B cell (primary cell): ENCODE measurements at regions not wholly inside any gene's neighbourhood (a gene's known extent, or its start where the extent isn't known, plus 50 kb on each side); places are given as distances from the start of the nearest gene placed in this dataset.

Source experiments
- ATAC-seq: fragments of 200-7000 bp; cut with Tn5 transposase; one replicate; pipeline ENCODE4 v1.10.0; 2021; ENCODE audit warnings: low read depth, mild to moderate bottlenecking, moderate number of reproducible peaks, moderate library complexity
- CTCF ChIA-PET: fragments of 350-600 bp; sonication (Branson Sonifier 250); formaldehyde crosslinking; loops from one replicate; lab custom pipeline; 2021; ENCODE audit warnings: antibody characterized with exemption, inconsistent platforms; lab: Charles Lee
- POLR2A ChIA-PET: fragments of 350-600 bp; sonication (Branson Sonifier 250); formaldehyde crosslinking; loops from one replicate; lab custom pipeline; 2021; ENCODE audit warnings: antibody characterized with exemption; lab: Charles Lee
- DNase-seq: peaks from one replicate; pipeline ENCODE4 v3.0.0; 2013
- H2AFZ ChIP-seq: 2 replicates; pipeline ENCODE4 v1.6.1; 2012; ENCODE audit warnings: mild to moderate bottlenecking, low read depth, low read length; ENCODE audit not compliant: insufficient read depth, poor library complexity, severe bottlenecking
- H3K27ac ChIP-seq, 2 donors: 1 replicate in 1 of 2; 2 replicates in 1 of 2; pipeline ENCODE4 v1.5.1; 2012 to 2013; ENCODE audit warnings: low read length in 2 of 2, mild to moderate bottlenecking in 2 of 2, moderate library complexity in 1 of 2
- H3K27me3 ChIP-seq, 4 experiments: fragments of 200-600 bp in 1 of 4; sonication (generic) in 1 of 4; replicated peaks in 1 of 4; 1 replicate in 2 of 4; 2 replicates in 2 of 4; pipeline versions ENCODE4 v1.6.1 to v1.7.0; 2013 to 2016; ENCODE audit warnings: low read length in 3 of 4, mild to moderate bottlenecking in 2 of 4, mixed read lengths in 1 of 4, moderate library complexity in 1 of 4; ENCODE audit not compliant: insufficient read depth in 4 of 4, control insufficient read depth in 3 of 4; ENCODE audit errors: control extremely low read depth in 1 of 4
- H3K36me3 ChIP-seq, 2 experiments: replicated peaks in 1 of 2; 1 replicate in 1 of 2; 2 replicates in 1 of 2; pipeline versions ENCODE4 v1.6.1 to v1.7.1; 2013; ENCODE audit warnings: low read length in 1 of 2; ENCODE audit not compliant: insufficient read depth in 2 of 2, control insufficient read depth in 1 of 2; ENCODE audit errors: control extremely low read depth in 1 of 2, extremely low read depth in 1 of 2
- H3K4me1 ChIP-seq, 2 donors: fragments of 200-600 bp in 1 of 2; sonication (generic) in 1 of 2; 1 replicate in 1 of 2; 2 replicates in 1 of 2; pipeline versions ENCODE4 v1.5.1 to v1.6.1; 2013 to 2017; ENCODE audit warnings: low read length in 2 of 2; ENCODE audit not compliant: control insufficient read depth in 2 of 2, insufficient read depth in 2 of 2
- H3K4me2 ChIP-seq: replicated peaks from 2 replicates; pipeline ENCODE3; 2012; ENCODE audit warnings: mild to moderate bottlenecking, low read depth, low read length; ENCODE audit not compliant: poor library complexity, severe bottlenecking
- H3K4me3 ChIP-seq, 5 experiments: fragments of 200-600 bp in 1 of 5; sonication (generic) in 1 of 5; 1 replicate in 3 of 5; 2 replicates in 2 of 5; pipeline versions ENCODE4 v1.5.1 to v1.7.0; 2011 to 2016; ENCODE audit warnings: low read length in 4 of 5, mild to moderate bottlenecking in 4 of 5, low read depth in 2 of 5, control low read depth in 1 of 5, moderate library complexity in 1 of 5; ENCODE audit not compliant: insufficient read depth in 1 of 5; ENCODE audit errors: control extremely low read depth in 1 of 5, extremely low read depth in 1 of 5
- H3K79me2 ChIP-seq: fragments of 200-600 bp; sonication (generic); one replicate; pipeline ENCODE4 v1.6.0; 2016; ENCODE audit warnings: low read length; ENCODE audit not compliant: control insufficient read depth, insufficient read depth
- H3K9ac ChIP-seq: fragments of 200-600 bp; sonication (generic); 2 replicates; pipeline ENCODE4 v1.6.1; 2017; ENCODE audit warnings: mild to moderate bottlenecking, low read length, moderate library complexity
- H3K9me3 ChIP-seq, 3 donors: one replicate each; pipeline versions ENCODE4 v1.6.1 to v1.7.1; 2013; ENCODE audit warnings: low read length in 2 of 3; ENCODE audit not compliant: control insufficient read depth in 2 of 3, insufficient read depth in 1 of 3; ENCODE audit errors: control extremely low read depth in 1 of 3
- H4K20me1 ChIP-seq: 2 replicates; pipeline ENCODE4 v1.6.0; 2012; ENCODE audit warnings: mild to moderate bottlenecking, low read length; ENCODE audit not compliant: insufficient read depth, control insufficient read depth, poor library complexity, severe bottlenecking
- H3K27ac Mint-ChIP-seq: one replicate; pipeline ENCODE4 v1.8.0; 2021; ENCODE audit warnings: mixed read lengths
- H3K27me3 Mint-ChIP-seq: one replicate; pipeline ENCODE4 v1.8.0; 2021; ENCODE audit warnings: mixed read lengths
- H3K4me1 Mint-ChIP-seq: one replicate; pipeline ENCODE4 v1.8.0; 2021; ENCODE audit warnings: mixed read lengths
- H3K4me3 Mint-ChIP-seq: one replicate; pipeline ENCODE4 v1.8.0; 2021; ENCODE audit warnings: mixed read lengths
- H3K9me3 Mint-ChIP-seq: one replicate; pipeline ENCODE4 v1.8.0; 2022; ENCODE audit warnings: mixed read lengths; ENCODE audit not compliant: insufficient read depth
- EZH2 ChIP-seq: IDR thresholded peaks from 2 replicates; pipeline ENCODE4 v1.6.1; 2012; ENCODE audit warnings: borderline replicate concordance, low read depth, mild to moderate bottlenecking, moderate library complexity, low read length; ENCODE audit not compliant: insufficient read depth, poor library complexity, severe bottlenecking
- intact Hi-C: fragments of 100-400 bp; cut with micrococcal nuclease; formaldehyde crosslinking; loops from one replicate; pipeline ENCODE4 v1.10.0; 2022
- TF ChIP-seq, protein P1 (sequence below): fragments of 200-600 bp; IDR thresholded peaks from one replicate; pipeline ENCODE4 v1.8.0; 2022; ENCODE audit warnings: antibody characterized with exemption, mild to moderate bottlenecking

DNA sequence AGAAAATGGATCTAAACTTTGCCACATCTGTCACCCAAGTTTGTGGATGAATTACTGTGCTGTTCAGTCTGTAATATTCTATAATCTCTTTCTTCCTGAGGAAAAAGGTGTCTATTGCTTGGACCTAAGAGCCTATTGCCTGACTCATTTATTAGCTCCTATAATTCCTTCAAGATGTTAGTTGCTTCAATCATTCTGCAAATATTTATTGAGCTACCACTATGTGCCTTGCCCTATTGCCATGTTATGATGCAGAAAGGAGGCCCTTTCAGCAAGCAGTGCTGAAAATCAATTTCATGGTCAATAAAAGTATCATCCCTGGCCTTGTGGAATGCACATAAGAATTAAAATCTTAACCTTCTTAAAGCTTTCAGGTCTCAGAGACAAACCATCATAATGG is 113.6 kb downstream of the CCER1 start:
- H3K4me3 ChIP-seq = no peak overlapping the region
- H3K4me2 ChIP-seq = no peak overlapping the region
- DNase-seq = no peak
- Mint-ChIP-seq H3K27me3 (no peaks in the 10 kb centered on the region), H3K9me3 (no peaks in the 10 kb centered on the region), H3K4me3 (no peak overlapping the region), H3K4me1 (no peaks in the 10 kb centered on the region), H3K27ac (no peak overlapping the region)
- POLR2A ChIA-PET = no interaction called here
- H3K27me3 ChIP-seq = no peaks in the 10 kb centered on the region
- H4K20me1 ChIP-seq = no peaks in the 10 kb centered on the region
- H3K9me3 ChIP-seq = no peaks in the 10 kb centered on the region
- no peak overlapping the region for H2AFZ ChIP-seq
- no peaks in the 10 kb centered on the region for H3K36me3 ChIP-seq
- intact Hi-C loops = no loop called here
- no peak overlapping the region for H3K27ac ChIP-seq
- no peak for ATAC-seq
- CTCF ChIA-PET = interaction anchor here (0.7 kb wide), 1 partner anchor 17 kb away, joined by 3 read pairs; no protein-coding TSS in a partner anchor
- no peaks in the 10 kb centered on the region for H3K4me1 ChIP-seq
- no peaks in the 10 kb centered on the region for H3K79me2 ChIP-seq
- no peak overlapping the region for H3K9ac ChIP-seq
- TF ChIP-seq EZH2 = no peak
- TF ChIP-seq, protein P1, sequence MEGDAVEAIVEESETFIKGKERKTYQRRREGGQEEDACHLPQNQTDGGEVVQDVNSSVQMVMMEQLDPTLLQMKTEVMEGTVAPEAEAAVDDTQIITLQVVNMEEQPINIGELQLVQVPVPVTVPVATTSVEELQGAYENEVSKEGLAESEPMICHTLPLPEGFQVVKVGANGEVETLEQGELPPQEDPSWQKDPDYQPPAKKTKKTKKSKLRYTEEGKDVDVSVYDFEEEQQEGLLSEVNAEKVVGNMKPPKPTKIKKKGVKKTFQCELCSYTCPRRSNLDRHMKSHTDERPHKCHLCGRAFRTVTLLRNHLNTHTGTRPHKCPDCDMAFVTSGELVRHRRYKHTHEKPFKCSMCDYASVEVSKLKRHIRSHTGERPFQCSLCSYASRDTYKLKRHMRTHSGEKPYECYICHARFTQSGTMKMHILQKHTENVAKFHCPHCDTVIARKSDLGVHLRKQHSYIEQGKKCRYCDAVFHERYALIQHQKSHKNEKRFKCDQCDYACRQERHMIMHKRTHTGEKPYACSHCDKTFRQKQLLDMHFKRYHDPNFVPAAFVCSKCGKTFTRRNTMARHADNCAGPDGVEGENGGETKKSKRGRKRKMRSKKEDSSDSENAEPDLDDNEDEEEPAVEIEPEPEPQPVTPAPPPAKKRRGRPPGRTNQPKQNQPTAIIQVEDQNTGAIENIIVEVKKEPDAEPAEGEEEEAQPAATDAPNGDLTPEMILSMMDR = no peak

DNA sequence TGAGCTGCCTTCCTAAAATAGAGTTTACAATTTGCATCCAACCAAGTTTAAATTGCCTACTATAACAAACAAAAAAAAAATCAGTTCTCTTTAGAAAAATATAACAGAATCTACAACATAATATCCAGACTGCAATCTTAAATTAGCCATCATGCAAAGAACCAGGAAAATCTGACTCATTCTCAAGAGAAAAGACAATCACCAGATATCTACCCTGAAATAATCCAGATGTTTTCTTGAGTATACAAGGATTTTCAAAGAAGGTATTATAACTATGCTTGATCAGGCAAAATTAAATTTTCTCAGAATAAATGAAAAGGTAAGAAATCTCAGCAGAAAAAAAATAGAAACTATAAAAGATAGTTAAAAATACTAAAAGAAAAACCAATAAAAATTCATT is 115.6 kb downstream of the CCER1 start:
- no peak for DNase-seq
- H3K4me3 ChIP-seq = no peak overlapping the region
- intact Hi-C loops = no loop called here
- H4K20me1 ChIP-seq = no peaks in the 10 kb centered on the region
- ChIA-PET CTCF (no interaction called here), POLR2A (no interaction called here)
- no peak for TF ChIP-seq EZH2
- TF ChIP-seq, protein P1 = no peak
- no peaks in the 10 kb centered on the region for H3K9me3 Mint-ChIP-seq
- no peak overlapping the region for H3K27ac ChIP-seq
- no peak overlapping the region for H2AFZ ChIP-seq
- ATAC-seq = no peak
- no peaks in the 10 kb centered on the region for H3K27me3 Mint-ChIP-seq
- no peak overlapping the region for H3K4me3 Mint-ChIP-seq
- H3K27ac Mint-ChIP-seq = no peak overlapping the region
- H3K4me2 ChIP-seq = no peak overlapping the region
- no peaks in the 10 kb centered on the region for H3K27me3 ChIP-seq
- H3K4me1 ChIP-seq = no peaks in the 10 kb centered on the region
- no peak overlapping the region for H3K9ac ChIP-seq
- H3K4me1 Mint-ChIP-seq = no peaks in the 10 kb centered on the region
- H3K9me3 ChIP-seq = no peaks in the 10 kb centered on the region
- no peaks in the 10 kb centered on the region for H3K79me2 ChIP-seq
- no peaks in the 10 kb centered on the region for H3K36me3 ChIP-seq
